ENCODE measurements at regions not wholly inside any gene's neighbourhood (a gene's known extent, or its start where the extent isn't known, plus 50 kb on each side); places are given as distances from the start of the nearest gene placed in this dataset.
"Not testable (repeated sequence)": the region's sequence is repeated elsewhere in the genome, so short reads cannot be mapped to it uniquely, and the experiment has no call there.

DNA sequence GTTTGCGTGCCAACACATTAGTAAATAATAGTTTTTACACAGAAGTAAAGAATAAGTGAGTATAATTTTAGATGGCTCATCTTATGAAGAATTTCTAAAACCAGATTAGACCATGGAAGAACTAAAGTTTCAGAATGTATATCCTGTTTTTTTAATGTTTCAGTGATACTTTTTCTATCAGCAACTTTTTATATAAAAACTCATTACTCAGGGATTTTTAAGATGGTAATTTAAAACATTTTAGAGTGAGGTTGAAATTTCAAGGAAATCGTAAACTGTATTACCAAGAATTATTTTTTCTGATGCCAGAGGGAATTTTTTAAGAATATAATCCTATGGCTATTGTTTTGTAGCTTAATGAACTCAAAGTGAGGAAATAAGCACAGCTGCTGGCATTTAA is 128.5 kb upstream of the FANCL start:
- no peak for FAIRE-seq

DNA sequence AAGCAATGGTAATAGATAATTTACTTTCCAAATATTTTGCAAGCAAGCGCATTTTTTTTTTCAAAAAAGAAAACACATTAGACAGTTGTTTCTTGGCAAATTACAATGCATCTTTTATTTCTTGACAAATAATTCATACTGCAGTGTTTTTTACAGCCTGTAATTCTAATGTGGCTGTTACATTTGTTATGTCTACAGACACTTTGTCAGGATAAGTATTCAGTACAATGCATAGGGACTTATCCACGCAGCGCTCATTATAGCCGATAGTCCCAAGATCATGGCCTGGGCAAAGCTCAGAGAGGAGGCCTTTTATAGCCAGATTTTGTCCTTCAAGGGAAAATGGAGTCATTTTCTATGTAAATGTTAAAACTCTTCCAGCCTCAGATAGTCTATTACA is 123.0 kb upstream of the FANCL start:
- no peak for FAIRE-seq

DNA sequence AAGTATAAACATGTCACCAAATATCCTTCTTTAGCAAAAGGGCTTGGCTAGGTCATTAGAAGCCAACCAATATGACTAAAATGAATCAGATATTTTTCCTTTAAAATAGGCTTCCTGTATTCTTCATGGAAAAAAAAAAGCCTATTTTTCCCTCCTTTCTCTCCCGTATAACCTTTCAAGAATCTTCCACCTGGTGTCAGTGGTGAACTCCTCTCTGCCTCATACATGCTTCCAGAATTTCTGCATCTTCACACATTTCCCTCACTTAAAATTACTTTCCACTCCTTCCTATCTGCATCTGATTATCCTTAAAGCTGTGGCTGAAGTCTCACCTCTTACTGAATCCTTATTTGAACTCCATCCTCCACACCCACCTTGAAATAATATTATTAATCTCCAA is 116.9 kb upstream of the FANCL start:
- FAIRE-seq = no peak

DNA sequence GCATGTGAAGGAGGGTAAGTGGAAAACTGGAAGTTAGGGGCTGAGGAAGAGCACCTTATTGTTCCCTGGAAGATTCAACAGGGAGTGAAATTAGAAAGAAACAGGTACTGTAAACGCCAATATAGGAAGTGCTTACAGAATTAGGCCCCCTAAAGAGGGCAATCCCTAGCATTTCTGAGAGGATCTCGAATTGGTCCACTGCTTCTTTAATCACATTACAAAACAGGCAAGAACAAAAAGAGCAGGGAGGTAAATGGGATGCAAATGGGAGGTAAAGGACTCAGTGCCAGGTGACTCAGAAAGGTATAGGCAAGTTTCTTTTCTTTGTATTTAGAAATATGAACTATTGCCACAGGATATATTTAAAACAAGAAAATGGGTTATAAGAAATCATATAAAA is 116.4 kb upstream of the FANCL start:
- no peak for FAIRE-seq

DNA sequence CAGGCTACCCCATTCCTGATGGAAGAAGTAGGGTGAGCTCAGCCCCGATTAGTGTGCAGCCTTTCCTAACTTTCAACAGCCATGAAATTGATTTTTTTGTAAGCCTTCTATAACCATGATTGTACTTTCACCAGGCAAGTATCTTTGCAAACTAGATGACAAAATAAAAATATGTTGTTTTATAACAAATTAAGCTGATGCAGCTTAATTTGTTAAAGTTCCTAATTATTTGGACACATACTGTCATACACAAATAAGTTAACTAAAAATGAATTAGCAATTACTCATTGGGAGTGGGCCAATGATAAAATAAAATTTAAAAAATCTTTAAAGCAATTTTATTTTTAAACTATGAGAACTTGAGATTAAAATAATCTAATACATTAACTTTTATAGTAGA is 113.1 kb upstream of the FANCL start:
- no peak for FAIRE-seq

DNA sequence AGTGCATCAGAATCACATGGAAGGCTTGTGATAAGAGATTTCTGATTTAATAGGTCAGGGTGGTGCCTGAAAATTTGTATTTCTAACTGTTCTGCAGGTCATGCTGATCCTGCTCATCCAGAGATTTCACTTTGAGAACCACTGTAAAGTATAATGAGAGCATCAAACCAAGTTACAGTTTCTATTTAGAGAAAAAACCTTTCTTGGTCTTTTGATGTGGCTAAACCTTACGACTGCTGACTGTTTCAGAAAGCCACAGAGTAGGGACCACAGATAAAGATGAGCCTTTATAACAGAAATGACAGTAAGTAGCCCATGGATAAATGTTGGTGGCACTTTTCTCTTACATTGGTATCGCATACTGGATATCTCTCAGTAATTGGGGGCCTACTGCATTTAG is 109.4 kb upstream of the FANCL start:
- no peak for FAIRE-seq

DNA sequence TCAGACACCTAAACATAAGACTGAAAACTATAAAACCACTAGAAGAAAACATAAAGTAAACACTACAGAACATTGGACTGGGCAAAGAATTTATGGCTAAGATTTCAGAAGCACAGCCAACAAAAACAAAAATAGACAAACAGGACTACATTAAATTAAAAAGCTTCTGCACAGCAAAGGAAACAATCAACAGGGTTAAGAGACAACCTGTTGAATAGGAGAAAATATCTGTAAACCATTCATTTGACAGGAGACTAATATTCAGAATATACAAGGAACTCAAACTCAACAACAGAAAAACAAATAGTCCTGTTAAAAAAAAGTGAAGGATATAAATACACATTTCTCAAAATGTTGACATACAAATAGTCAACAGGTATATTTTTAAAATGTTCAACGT is 106.7 kb upstream of the FANCL start:
- no peak for FAIRE-seq

DNA sequence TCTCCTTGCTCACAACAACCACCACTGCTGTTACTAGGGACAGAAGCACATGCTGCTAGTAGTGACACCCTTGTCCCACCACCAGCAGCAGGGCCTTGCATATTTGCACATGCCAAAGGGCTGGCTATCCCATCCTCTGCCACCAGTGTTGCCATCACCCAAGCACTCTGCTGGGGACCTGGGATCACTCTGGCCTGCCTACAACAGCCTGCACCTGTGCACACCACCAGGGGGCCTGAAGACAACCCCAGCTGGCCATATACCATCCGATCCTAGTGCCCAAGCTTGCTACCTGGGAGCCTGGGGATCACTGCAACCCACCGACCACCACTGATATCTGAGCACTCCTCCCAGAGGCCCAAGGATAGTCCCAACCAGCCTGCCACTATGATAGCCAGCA is 99.9 kb upstream of the FANCL start:
- no peak for FAIRE-seq

DNA sequence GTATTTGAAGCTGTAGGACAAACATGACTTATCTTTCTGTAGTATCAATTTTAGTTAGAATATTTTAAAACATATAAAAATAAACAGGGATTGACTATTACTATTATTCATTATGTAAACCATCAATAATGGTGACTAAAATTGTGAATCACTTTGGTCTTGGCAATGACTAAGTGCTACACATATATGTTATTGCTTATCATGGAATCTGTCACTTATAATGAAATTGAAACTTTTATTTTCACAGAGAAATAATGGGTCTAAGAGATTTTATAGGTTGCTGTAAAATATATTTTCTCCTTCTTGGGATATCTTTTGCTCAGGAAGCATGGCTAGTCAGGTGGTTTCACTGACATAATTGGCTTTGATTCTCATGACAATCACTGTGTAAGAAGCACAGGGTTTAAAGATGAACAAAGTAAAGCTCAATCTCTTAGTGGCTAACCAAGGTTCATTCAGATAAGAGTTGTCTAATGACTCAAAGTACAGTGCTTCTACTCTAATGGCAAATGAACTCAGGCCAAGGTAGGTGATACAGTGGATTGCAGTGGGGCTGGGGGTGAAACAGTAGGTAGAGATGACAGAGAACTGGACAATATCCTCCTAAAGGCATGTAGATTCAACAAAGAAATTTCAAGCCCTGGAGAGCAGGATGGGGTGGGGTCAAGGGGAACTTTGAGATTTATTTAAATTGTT is 98.6 kb upstream of the FANCL start:
- FAIRE-seq = no peak

DNA sequence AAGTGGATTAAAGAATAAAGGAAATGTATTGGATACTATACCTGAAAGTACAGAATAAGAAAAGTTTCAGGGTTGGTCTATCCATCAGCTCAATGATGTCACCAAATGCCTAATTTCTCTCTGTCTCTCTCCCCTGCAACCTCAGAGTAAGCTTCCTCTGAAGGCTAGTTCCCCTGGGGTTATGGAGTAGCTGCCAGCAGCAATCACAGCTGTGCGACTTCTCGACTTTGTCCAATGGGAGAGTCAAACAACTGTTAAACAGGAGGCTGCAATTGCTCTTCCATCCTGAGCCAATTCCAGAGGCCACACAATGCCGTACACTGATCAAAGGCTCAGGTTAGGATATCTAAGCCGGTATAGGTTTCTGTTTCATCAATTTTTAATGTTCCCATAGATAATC is 95.3 kb upstream of the FANCL start:
- no peak for FAIRE-seq

DNA sequence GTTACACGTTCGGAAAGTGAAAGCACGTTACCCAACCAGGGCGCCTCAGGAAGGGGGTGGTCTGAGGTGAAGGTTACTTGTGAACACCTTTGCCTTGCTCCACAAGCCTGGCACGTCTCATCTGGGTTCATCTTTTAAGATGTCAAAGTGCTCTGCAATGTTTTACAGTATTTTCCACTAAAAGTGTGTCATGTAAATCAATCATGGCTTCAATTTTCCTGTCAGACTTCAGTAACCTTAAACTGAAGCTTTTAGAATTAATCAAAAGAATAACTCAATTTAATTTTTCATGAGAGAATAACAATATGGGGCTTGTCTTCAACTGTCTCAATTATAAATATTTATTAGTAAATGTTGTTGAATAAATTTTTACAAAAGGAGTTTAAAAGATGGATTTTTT is 93.3 kb upstream of the FANCL start:
- FAIRE-seq = no peak

DNA sequence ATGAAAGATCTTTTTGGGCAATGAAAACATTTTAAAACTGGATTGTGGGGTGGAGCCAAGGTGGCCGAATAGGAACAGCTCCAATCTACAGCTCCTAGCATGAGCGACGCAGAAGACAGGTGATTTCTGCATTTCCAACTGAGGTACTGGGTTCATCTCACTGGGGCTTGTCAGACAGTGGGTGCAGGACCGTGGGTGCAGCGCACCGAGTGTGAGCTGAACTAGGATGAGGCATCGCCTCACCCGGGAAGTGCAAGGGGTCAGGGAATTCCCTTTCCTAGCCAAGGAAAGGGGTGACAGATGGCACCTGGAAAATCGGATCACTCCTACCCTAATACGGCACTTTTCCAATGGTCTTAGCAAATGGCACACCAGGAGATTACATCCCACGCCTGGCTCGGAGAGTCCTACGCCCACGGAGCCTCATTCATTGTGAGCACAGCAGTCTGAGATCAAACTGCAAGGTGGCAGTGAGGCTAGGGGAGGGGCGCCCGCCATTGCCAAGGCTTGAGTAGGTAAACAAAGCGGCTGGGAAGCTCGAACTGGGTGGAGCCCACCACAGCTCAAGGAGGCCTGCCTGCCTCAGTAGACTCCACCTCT is 84.3 kb upstream of the FANCL start:
- FAIRE-seq = not testable (repeated sequence)

DNA sequence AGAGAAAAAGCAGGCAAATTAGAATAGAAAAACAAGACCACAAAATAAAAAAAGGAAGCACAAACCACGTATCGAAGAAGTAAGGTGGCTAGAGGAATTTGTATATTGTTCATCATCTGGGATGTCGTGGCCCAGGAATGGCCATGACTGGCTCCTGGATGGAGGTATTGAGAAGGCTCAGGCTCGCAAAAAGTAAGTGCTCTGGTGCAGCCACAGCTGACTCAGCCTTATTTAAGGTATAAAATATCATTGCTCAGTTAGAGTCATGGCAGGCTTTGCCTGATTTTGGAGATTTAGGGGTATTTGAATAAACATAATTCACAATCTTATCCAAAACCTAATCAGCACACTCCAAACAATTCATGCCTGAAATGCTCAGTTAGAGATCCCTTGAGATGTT is 78.4 kb upstream of the FANCL start:
- FAIRE-seq = no peak

DNA sequence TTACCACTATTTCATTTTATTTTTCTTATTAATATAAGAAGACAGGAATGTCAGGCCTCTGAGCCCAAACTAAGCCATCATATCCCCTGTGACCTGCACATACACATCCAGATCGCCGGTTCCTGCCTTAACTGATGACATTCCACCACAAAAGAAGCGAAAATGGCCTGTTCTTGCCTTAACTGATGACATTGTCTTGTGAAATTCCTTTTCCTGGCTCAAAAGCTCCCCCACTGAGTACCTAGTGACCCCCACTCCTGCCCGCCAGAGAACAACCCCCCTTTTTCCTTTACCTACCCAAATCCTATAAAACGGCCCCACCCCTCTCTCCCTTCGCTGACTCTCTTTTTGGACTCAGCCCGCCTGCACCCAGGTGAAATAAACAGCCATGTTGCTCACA is 77.8 kb upstream of the FANCL start:
- not testable (repeated sequence) for FAIRE-seq

DNA sequence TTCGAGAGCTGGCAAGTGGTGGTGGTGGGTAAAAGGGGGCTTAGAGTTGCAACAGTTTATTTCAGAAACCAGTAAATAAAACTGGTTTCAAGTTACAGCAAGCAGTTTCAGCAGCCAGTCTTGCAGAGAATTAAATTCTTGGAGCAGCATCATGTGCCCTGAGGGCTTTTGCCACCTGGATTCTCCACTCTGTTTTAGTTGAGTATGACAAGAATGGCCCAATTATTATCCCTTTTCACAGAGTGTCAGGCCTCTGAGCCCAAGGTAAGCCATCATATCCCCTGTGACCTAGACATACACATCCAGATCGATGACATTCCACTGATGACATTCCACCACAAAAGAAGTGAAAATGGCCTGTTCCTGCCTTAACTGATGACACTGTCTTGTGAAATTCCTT is 72.8 kb upstream of the FANCL start:
- FAIRE-seq = no peak

DNA sequence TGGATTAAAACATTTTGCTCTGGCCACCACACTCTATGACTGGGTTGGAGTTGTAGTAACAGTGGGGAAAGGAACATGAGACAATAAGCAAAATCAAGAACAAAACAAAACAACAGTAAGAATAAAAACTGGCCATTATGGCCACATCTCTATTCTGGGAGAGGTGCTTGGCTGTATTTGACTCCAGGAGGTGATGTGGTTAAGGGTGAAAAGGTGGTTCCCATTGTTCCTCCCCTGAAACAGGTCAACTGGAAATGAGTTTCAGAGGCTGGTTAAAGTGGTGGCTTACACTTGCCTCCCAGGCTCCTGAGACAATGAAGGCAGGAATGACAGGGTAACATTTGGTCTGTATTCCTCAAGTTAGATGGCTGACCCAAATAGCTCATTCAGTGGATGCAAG is 67.3 kb upstream of the FANCL start:
- FAIRE-seq = no peak

DNA sequence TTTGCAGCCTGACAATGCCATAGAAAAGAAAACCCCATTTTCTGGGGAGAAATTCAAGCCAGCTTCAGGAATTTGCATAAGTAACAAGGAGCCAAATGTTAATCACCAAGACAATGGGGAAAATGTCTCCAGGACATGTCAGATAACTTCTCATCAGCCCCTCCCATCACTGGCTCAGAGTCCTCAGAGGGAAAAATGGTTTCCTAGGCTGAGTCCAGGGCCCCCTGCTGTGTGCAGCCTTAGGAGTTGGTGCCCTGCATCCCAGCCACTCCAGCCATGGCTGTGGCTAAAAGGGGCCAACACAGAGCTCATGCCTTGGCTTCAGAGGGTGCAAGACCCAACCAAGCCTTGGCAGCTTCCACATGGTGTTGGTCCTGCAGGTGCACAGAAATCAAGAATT is 63.7 kb upstream of the FANCL start:
- no peak for FAIRE-seq

DNA sequence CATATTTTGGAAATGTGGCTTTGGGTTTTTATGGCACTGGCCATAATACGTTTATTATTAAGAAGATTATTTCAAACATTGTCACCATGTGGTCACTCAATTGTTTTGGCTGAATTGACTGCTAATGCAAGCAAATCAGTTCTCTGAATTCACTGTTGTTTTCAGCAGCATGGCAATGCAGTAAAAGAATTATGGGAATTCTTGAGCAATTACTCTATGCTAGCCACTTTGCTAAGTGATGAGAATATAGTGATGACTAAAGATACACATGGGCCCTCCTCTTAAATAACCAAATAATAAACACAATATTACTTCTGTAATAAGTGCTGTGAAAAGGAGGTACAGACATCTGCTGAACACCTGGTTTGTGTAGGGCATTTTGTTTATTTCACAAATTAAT is 58.0 kb upstream of the FANCL start:
- no peak for FAIRE-seq

DNA sequence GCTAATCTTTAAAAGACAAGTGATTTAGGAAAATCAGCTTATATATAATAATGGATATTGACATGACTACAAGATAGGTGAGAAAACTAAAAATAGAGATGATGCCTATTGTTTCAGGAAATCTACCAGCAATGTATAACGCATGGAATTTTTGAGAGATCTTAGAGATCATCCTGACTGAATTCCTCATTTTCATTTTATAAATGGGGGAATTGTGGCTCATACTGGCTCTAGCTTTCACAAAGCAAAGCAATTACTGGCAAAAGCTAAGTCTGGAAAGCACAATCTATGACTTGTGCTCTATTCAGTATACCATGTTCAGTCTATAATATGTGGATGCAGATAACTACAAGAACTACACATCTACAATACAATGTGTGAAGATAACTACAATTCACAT is 51.9 kb upstream of the FANCL start:
- no peak for FAIRE-seq

DNA sequence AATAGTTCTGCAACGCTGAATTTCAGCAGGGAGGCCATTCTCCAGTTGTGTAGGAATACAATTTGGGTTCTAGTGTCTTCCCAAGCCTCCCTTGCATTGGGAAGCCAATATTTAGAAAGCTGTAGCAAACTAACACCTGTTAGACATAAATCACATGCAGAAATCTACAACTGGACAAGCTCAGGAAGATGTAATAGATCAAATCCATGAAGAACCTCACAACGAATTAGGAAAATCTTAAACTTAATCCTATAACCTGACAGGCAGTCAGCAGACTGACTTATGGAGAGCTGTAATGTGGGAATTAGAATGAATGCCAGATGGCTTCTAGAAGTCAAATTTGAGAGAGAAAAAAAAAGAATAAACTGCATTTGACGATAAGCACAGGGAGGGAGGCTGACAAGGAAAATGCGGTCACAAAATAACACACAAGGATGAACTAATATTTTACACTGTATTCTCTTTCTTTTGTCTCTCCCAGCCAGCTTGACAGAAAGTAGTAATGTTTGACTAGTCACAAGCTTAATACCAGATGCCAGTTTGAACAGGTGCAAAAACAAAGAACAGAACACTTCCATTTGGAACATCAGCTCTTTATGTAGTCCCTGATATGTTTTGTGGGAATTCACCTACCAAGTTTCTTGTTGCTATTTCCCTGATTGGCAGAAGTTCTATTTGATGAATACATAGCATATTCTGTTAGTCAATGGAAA is 50.8 kb upstream of the FANCL start:
- FAIRE-seq = no peak
